Epithelial cell of proximal tubule (primary cell): ENCODE measurements at regions not wholly inside any gene's neighbourhood (a gene's known extent, or its start where the extent isn't known, plus 50 kb on each side); places are given as distances from the start of the nearest gene placed in this dataset.
"Not testable (repeated sequence)": the region's sequence is repeated elsewhere in the genome, so short reads cannot be mapped to it uniquely, and the experiment has no call there.

Source experiments
- DNase-seq: peaks from one replicate; pipeline ENCODE4 v3.0.0-alpha.2; 2011; ENCODE audit warnings: low read depth
- H3K4me3 ChIP-seq: 2 replicates; pipeline ENCODE4 v1.5.1; 2011; ENCODE audit warnings: low read depth, mild to moderate bottlenecking, low read length
- TF ChIP-seq, protein P1 (sequence below): conservative IDR thresholded peaks from 2 replicates; pipeline ENCODE4 v1.5.1; 2012; ENCODE audit warnings: low read depth, mild to moderate bottlenecking, low read length

DNA sequence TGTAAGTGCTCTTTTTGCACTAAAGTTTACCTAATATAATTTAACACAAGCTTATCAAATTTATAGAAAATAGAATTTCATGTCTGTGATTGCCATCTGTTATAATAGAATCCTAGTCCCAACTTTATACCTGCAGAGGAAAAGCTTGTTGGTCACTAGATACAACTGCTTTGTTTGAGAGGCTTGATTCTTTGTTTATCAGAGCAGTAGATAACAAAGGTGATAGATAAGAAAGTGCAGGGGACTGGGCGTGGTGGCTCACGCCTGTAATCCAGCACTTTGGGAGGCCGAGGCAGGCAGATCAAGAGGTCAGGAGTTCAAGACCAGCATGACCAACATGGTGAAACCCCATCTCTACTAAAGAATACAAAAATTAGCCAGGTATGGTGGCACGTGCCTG lies 528.0 kb downstream of the STK39 start:
- no peak overlapping the region for H3K4me3 ChIP-seq
- TF ChIP-seq, protein P1, sequence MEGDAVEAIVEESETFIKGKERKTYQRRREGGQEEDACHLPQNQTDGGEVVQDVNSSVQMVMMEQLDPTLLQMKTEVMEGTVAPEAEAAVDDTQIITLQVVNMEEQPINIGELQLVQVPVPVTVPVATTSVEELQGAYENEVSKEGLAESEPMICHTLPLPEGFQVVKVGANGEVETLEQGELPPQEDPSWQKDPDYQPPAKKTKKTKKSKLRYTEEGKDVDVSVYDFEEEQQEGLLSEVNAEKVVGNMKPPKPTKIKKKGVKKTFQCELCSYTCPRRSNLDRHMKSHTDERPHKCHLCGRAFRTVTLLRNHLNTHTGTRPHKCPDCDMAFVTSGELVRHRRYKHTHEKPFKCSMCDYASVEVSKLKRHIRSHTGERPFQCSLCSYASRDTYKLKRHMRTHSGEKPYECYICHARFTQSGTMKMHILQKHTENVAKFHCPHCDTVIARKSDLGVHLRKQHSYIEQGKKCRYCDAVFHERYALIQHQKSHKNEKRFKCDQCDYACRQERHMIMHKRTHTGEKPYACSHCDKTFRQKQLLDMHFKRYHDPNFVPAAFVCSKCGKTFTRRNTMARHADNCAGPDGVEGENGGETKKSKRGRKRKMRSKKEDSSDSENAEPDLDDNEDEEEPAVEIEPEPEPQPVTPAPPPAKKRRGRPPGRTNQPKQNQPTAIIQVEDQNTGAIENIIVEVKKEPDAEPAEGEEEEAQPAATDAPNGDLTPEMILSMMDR, result no peak
- DNase-seq, result no peak

GRCh38 chr2:167718560-167718959 lies 528.8 kb downstream of the STK39 start:
- TF ChIP-seq, protein P1, result no peak
- DNase-seq, result no peak
- no peak overlapping the region for H3K4me3 ChIP-seq

DNA sequence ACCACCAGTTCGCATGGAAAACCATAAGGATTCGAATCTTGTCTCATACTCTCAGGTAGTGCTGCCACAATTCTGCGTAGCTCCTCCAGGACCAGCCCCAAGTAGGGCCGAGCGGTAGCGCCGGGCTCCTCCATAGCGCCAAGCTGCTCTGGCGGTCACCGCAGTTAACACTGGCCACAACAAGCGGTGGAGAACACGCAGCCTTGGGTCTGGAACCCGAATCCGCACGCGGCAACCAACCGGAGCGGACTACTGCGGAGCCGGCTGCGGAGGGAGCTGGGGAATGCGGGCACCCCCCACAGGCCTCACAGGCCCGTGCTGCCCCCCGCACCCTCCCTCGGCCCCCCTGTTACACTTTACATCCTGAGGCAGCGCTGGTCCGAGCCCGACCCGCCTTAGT lies 531.5 kb downstream of the STK39 start:
- no peak for DNase-seq
- TF ChIP-seq, protein P1, result no peak

DNA sequence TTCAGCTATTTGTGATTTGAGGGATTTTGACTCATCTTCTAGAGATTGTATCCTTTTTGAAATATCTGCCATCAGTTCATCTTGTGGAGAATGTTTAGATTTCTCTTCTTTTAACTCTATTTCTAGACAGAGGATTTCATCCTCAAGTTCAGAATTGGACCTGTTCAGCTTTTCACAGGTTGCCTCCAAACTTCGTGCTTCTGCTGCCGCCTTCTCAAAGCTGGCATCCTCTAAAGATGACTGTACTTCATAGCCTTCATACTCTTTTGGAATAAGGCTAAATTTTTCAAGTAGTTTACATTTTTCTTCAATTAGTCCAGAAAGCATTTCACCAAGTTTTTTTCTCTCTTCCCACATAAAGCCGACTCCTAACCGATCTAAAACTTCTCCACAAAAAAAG lies 531.9 kb downstream of the STK39 start:
- not testable (repeated sequence) for H3K4me3 ChIP-seq, DNase-seq

More for the DNA sequence above, 531.5 kb downstream of the STK39 start:
- no peak overlapping the region for H3K4me3 ChIP-seq

DNA sequence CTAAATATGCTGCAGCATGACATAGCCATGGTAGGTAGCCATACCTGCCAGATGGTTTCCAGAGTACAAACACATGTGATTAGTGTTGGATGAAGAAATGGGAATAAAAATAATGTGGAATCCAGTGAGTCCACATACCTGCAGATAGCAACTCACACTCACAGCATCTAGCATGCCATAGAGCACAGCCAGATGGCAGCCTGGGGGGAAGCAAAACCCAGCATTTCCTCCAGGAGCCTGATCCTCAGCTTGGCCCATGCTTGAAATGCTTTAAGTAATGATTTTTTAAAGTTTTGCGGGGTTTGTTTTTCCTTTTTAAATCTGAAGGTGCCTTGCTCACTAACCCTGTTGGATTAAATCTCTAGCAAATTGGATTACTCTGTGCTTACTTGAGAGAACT lies 535.1 kb downstream of the STK39 start:
- TF ChIP-seq, protein P1, result no peak

DNA sequence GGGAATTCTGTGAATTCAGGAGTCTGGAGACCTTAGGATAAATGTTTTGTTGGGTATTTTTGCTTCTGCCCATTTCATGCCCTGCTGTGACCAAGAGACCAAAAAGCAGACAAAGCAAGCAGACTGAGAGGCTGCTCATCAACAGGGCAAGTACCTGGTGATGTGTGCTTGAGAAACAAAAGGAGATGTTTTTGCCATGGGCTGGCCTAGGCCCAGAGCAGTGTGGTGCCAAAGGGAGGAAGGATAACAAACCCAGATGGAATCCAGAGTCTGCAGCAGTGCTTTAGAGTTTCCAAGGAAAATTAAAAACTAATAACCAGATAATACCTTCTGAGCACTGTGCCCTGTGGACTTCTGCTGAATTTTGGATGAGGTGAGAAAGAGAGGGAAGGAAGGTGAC lies 538.4 kb downstream of the STK39 start:
- no peak overlapping the region for H3K4me3 ChIP-seq
- TF ChIP-seq, protein P1, result no peak
- no peak for DNase-seq

More for the DNA sequence above, 535.1 kb downstream of the STK39 start:
- DNase-seq, result no peak
- no peak overlapping the region for H3K4me3 ChIP-seq

- no peak overlapping the region for H3K4me3 ChIP-seq
- TF ChIP-seq, protein P1, result no peak
- DNase-seq, result peak; percentile 23
These were observed 540.6 kb downstream of the STK39 start for GRCh38 chr2:167706800-167707199.

- TF ChIP-seq, protein P1, result no peak
- no peak for DNase-seq
- H3K4me3 ChIP-seq, result no peak overlapping the region
These were observed 544.0 kb downstream of the STK39 start for GRCh38 chr2:167703441-167703840.
